Fibroblast of lung (primary cell): ENCODE measurements at regions not wholly inside any gene's neighbourhood (a gene's known extent, or its start where the extent isn't known, plus 50 kb on each side); places are given as distances from the start of the nearest gene placed in this dataset.

ENCODE experiments used
- DNase-seq, 2 donors: peaks; one replicate each; pipeline versions ENCODE4 v3.0.0 to v3.0.0-alpha.2; 2010; ENCODE audit warnings: low read depth in 2 of 2
- H2AFZ ChIP-seq: 2 replicates; pipeline ENCODE4 v1.5.1; 2012; ENCODE audit warnings: low read length, control low read depth, inconsistent platforms
- H3K27ac ChIP-seq: 2 replicates; pipeline ENCODE4 v1.5.1; 2011; ENCODE audit warnings: low read length, control low read depth; ENCODE audit not compliant: insufficient read depth
- H3K27me3 ChIP-seq: 2 replicates; pipeline ENCODE4 v1.5.1; 2011; ENCODE audit warnings: mild to moderate bottlenecking, low read length; ENCODE audit not compliant: control insufficient read depth, insufficient read depth
- H3K36me3 ChIP-seq: 2 replicates; pipeline ENCODE4 v1.5.1; 2011; ENCODE audit warnings: low read length; ENCODE audit not compliant: control insufficient read depth, insufficient read depth
- H3K4me1 ChIP-seq: 2 replicates; pipeline ENCODE4 v1.5.1; 2011; ENCODE audit warnings: low read length; ENCODE audit not compliant: control insufficient read depth, insufficient read depth; ENCODE audit errors: extremely low read depth
- H3K4me2 ChIP-seq: 2 replicates; pipeline ENCODE4 v1.5.1; 2011; ENCODE audit warnings: low read length, control low read depth; ENCODE audit not compliant: insufficient read depth; ENCODE audit errors: extremely low read depth
- H3K4me3 ChIP-seq, 4 experiments: fragments of 200-600 bp in 1 of 4; sonication (generic) in 1 of 4; replicated peaks in 1 of 4; 2 replicates each; pipeline ENCODE4 v1.5.1; 2011 to 2016; ENCODE audit warnings: low read length in 4 of 4, low read depth in 3 of 4, mild to moderate bottlenecking in 3 of 4, control low read depth in 2 of 4, inconsistent platforms in 1 of 4, mixed read lengths in 1 of 4; ENCODE audit not compliant: insufficient read depth in 1 of 4; ENCODE audit errors: control extremely low read depth in 1 of 4
- H3K79me2 ChIP-seq: 2 replicates; pipeline ENCODE4 v1.5.1; 2012; ENCODE audit warnings: mild to moderate bottlenecking, low read length, inconsistent platforms; ENCODE audit not compliant: control insufficient read depth, insufficient read depth
- H3K9ac ChIP-seq: 2 replicates; pipeline ENCODE4 v1.5.1; 2011; ENCODE audit warnings: mild to moderate bottlenecking, low read length, control low read depth; ENCODE audit not compliant: insufficient read depth
- H3K9me3 ChIP-seq: 2 replicates; pipeline ENCODE4 v1.5.1; 2012; ENCODE audit warnings: low read depth, low read length; ENCODE audit not compliant: control insufficient read depth, insufficient read depth
- H4K20me1 ChIP-seq: 2 replicates; pipeline ENCODE4 v1.5.1; 2011; ENCODE audit warnings: low read length; ENCODE audit not compliant: control insufficient read depth, insufficient read depth; ENCODE audit errors: extremely low read depth
- CTCF ChIP-seq, 2 donors: IDR thresholded peaks in 1 of 2; conservative IDR thresholded peaks in 1 of 2; 1 replicate in 1 of 2; 2 replicates in 1 of 2; pipeline ENCODE4 v1.5.1; 2011 to 2012; ENCODE audit warnings: low read length in 2 of 2, control low read depth in 1 of 2, inconsistent platforms in 1 of 2, low read depth in 1 of 2, mild to moderate bottlenecking in 1 of 2
- EZH2 ChIP-seq: IDR thresholded peaks from 2 replicates; pipeline ENCODE4 v1.5.1; 2012; ENCODE audit warnings: low read length, control low read depth, mild to moderate bottlenecking; ENCODE audit errors: missing control alignments

GRCh38 chr20:40511478-40511877, 177.6 kb downstream of the MAFB start:
- no peak overlapping the region for H3K4me2 ChIP-seq
- no peak overlapping the region for H2AFZ ChIP-seq
- H3K9ac ChIP-seq, result no peak overlapping the region
- no peaks in the 10 kb centered on the region for H3K79me2 ChIP-seq
- no peaks in the 10 kb centered on the region for H3K27me3 ChIP-seq
- no peaks in the 10 kb centered on the region for H3K4me1 ChIP-seq
- H3K27ac ChIP-seq, result no peak overlapping the region
- H4K20me1 ChIP-seq, result no peaks in the 10 kb centered on the region
- no peak overlapping the region for H3K4me3 ChIP-seq
- peak; percentile 66 to 73 for DNase-seq
- no peaks in the 10 kb centered on the region for H3K36me3 ChIP-seq
- H3K9me3 ChIP-seq, result no peaks in the 10 kb centered on the region
- TF ChIP-seq EZH2, result no peak
- TF ChIP-seq CTCF (conservative IDR thresholded peaks at IDR 0.05 in 1 of 2, IDR thresholded peaks at IDR 0.05 in 1 of 2; ENCODE audit: low read depth in 1 of 2, low read length in 2 of 2), result no peak

DNA sequence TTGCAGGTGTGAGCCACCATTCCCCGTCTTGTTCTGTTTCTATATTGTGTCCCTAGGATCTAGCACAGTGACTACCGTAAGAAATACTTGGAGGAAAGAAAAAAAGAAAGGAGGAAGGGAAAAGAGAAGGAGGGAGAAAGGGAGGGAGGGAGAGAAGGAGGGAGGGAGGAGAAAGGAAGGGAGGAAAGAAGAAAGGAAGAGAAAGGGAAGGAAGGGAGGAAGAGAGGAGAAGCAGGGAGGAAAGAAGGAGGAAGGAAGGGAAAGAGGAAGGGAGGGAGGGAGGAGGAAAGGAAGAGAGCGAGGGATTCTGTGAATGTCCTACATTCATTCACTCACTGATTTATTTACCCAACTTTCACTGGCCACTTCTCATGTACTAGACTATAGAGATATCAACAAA, 178.4 kb downstream of the MAFB start:
- no peak for DNase-seq
- peaks cover 2% of the 10 kb centered on the region for H3K4me1 ChIP-seq

GRCh38 chr20:40508821-40509220, 180.2 kb downstream of the MAFB start:
- H3K9ac ChIP-seq, result no peak overlapping the region
- H3K4me1 ChIP-seq, result peaks cover 2% of the 10 kb centered on the region
- H3K27me3 ChIP-seq, result no peaks in the 10 kb centered on the region
- H4K20me1 ChIP-seq, result no peaks in the 10 kb centered on the region
- H3K4me3 ChIP-seq, result no peak overlapping the region
- peak in 1 of 2 donors; percentile 48 for DNase-seq
- no peak overlapping the region for H3K4me2 ChIP-seq
- no peaks in the 10 kb centered on the region for H3K9me3 ChIP-seq
- TF ChIP-seq EZH2, result no peak
- no peak for TF ChIP-seq CTCF (conservative IDR thresholded peaks at IDR 0.05 in 1 of 2, IDR thresholded peaks at IDR 0.05 in 1 of 2; ENCODE audit: low read depth in 1 of 2, low read length in 2 of 2)
- no peak overlapping the region for H2AFZ ChIP-seq
- H3K27ac ChIP-seq, result no peak overlapping the region
- H3K36me3 ChIP-seq, result no peaks in the 10 kb centered on the region
- H3K79me2 ChIP-seq, result no peaks in the 10 kb centered on the region

More for the DNA sequence above, 178.4 kb downstream of the MAFB start:
- Histone ChIP-seq H3K27ac (no peak overlapping the region), H3K27me3 (no peaks in the 10 kb centered on the region), H3K4me3 (no peak overlapping the region), H3K79me2 (no peaks in the 10 kb centered on the region), H3K9ac (no peak overlapping the region), H4K20me1 (no peaks in the 10 kb centered on the region), H3K9me3 (no peaks in the 10 kb centered on the region), H3K36me3 (no peaks in the 10 kb centered on the region), H2AFZ (no peak overlapping the region), H3K4me2 (no peak overlapping the region)
- TF ChIP-seq EZH2 (no peak), CTCF (conservative IDR thresholded peaks at IDR 0.05 in 1 of 2, IDR thresholded peaks at IDR 0.05 in 1 of 2; ENCODE audit: low read depth in 1 of 2, low read length in 2 of 2) (no peak)
